Caco-2 (cell line): ENCODE measurements at regions not wholly inside any gene's neighbourhood (a gene's known extent, or its start where the extent isn't known, plus 50 kb on each side); places are given as distances from the start of the nearest gene placed in this dataset.
A peak's percentile ranks its signal among the peaks of the same experiment; 100 is the strongest.
"Not testable (repeated sequence)": the region's sequence is repeated elsewhere in the genome, so short reads cannot be mapped to it uniquely, and the experiment has no call there.

Experiments used
- BruUV-seq: library from RNA; stranded (reverse); fragments of 400-500 nt; replicated peaks from 2 replicates; lab custom pipeline; 2021; lab: Mats Ljungman, UMichigan
- CTCF ChIA-PET: fragments of 300-600 bp; sonication (Branson Sonifier 250); formaldehyde crosslinking; loops from one replicate; lab custom pipeline; 2022; ENCODE audit warnings: antibody characterized with exemption; lab: Charles Lee
- POLR2A ChIA-PET: fragments of 300-600 bp; sonication (Branson Sonifier 250); formaldehyde crosslinking; loops from one replicate; lab custom pipeline; 2022; ENCODE audit warnings: antibody characterized with exemption; lab: Charles Lee
- DNase-seq, 2 experiments: peaks; one replicate each; pipeline versions ENCODE4 v3.0.0 to v3.0.0-alpha.2; 2020 to 2022
- H3K27me3 ChIP-seq: replicated peaks from 2 replicates; pipeline ENCODE4 v1.6.0; 2011; ENCODE audit warnings: low read length; ENCODE audit not compliant: control insufficient read depth, insufficient read depth
- H3K36me3 ChIP-seq: 2 replicates; pipeline ENCODE4 v1.5.1; 2011; ENCODE audit warnings: low read length; ENCODE audit not compliant: control insufficient read depth, insufficient read depth
- H3K4me1 ChIP-seq: fragments of 250-450 bp; sonication (Bioruptor Pico); 2 replicates; pipeline ENCODE4 v1.5.1; 2020; ENCODE audit warnings: mild to moderate bottlenecking
- H3K4me3 ChIP-seq: 2 replicates; pipeline ENCODE4 v1.5.1; 2011; ENCODE audit warnings: low read depth, mild to moderate bottlenecking, control low read depth, low read length
- H3K9me3 ChIP-seq: fragments of 250-450 bp; sonication (Bioruptor Pico); 2 replicates; pipeline ENCODE4 v1.5.1; 2020; ENCODE audit warnings: mild to moderate bottlenecking, moderate library complexity
- H3K27ac Mint-ChIP-seq: one replicate; pipeline ENCODE4 v1.8.0; 2022; ENCODE audit warnings: mixed read lengths; ENCODE audit not compliant: unreplicated experiment
- H3K27me3 Mint-ChIP-seq: one replicate; pipeline ENCODE4 v1.8.0; 2022; ENCODE audit warnings: mixed read lengths; ENCODE audit not compliant: insufficient read depth, unreplicated experiment
- H3K36me3 Mint-ChIP-seq: one replicate; pipeline ENCODE4 v1.8.0; 2022; ENCODE audit warnings: mild to moderate bottlenecking, mixed read lengths; ENCODE audit not compliant: insufficient read depth, unreplicated experiment
- H3K4me1 Mint-ChIP-seq: one replicate; pipeline ENCODE4 v1.8.0; 2022; ENCODE audit warnings: low read depth, mixed read lengths; ENCODE audit not compliant: unreplicated experiment
- H3K4me3 Mint-ChIP-seq: one replicate; pipeline ENCODE4 v1.8.0; 2022; ENCODE audit warnings: mild to moderate bottlenecking, moderate library complexity, mixed read lengths; ENCODE audit not compliant: unreplicated experiment
- H3K9me3 Mint-ChIP-seq: one replicate; pipeline ENCODE4 v1.8.0; 2022; ENCODE audit warnings: mixed read lengths; ENCODE audit not compliant: unreplicated experiment
- CTCF ChIP-seq, 2 experiments: fragments of 200-600 bp in 1 of 2; IDR thresholded peaks; 1 replicate in 1 of 2; 2 replicates in 1 of 2; pipeline versions ENCODE4 v1.5.1 to v1.8.0; 2011 to 2022; ENCODE audit warnings: antibody characterized with exemption in 1 of 2, control low read depth in 1 of 2, inconsistent platforms in 1 of 2, low read depth in 1 of 2, low read length in 1 of 2, mild to moderate bottlenecking in 1 of 2, moderate library complexity in 1 of 2; ENCODE audit not compliant: insufficient read depth in 1 of 2, severe bottlenecking in 1 of 2, unreplicated experiment in 1 of 2
- intact Hi-C: fragments of 100-400 bp; cut with micrococcal nuclease; formaldehyde crosslinking; loops from one replicate; pipeline ENCODE4 v1.10.0; 2022; ENCODE audit not compliant: unreplicated experiment

GRCh38 chr6:43929511-43929910 is 159.5 kb downstream of the VEGFA start:
- Mint-ChIP-seq H3K4me1 (peaks cover 26% of the 10 kb centered on the region), H3K27ac (peak overlapping the region; percentile 73), H3K27me3 (no peaks in the 10 kb centered on the region), H3K9me3 (no peaks in the 10 kb centered on the region), H3K4me3 (no peak overlapping the region), H3K36me3 (peaks cover 21% of the 10 kb centered on the region)
- ChIA-PET CTCF (no interaction called here), POLR2A (no interaction called here)
- Histone ChIP-seq H3K4me1 (peaks cover 40% of the 10 kb centered on the region), H3K4me3 (no peak overlapping the region), H3K36me3 (no peaks in the 10 kb centered on the region), H3K27me3 (no peaks in the 10 kb centered on the region), H3K9me3 (no peaks in the 10 kb centered on the region)
- DNase-seq: no peak
- intact Hi-C loops: no loop called here
- BruUV-seq: no TSS peak
- TF ChIP-seq CTCF (IDR thresholded peaks at IDR 0.05; ENCODE audit: insufficient read depth in 1 of 2, low read depth in 1 of 2, low read length in 1 of 2, severe bottlenecking in 1 of 2, unreplicated experiment in 1 of 2): no peak

GRCh38 chr6:43927532-43928210 is 157.7 kb downstream of the VEGFA start:
- H3K36me3 ChIP-seq: no peaks in the 10 kb centered on the region
- ChIA-PET POLR2A (interaction anchor here (0.6 to 2.2 kb wide), 8 partner anchors 10 to 158 kb away, joined by 3 to 22 read pairs (median 6); partner anchors contain the start of gene VEGFA), CTCF (interaction anchor here (0.7 to 2.7 kb wide), 27 partner anchors 10 to 159 kb away, joined by 3 to 23 read pairs (median 7); partner anchors contain the start of gene VEGFA)
- H3K9me3 ChIP-seq: no peaks in the 10 kb centered on the region
- Mint-ChIP-seq H3K9me3 (no peaks in the 10 kb centered on the region), H3K27me3 (no peaks in the 10 kb centered on the region), H3K4me1 (peaks cover 8% of the 10 kb centered on the region), H3K36me3 (peaks cover 21% of the 10 kb centered on the region), H3K4me3 (peak overlapping the region; percentile 57), H3K27ac (peak overlapping the region; percentile 97)
- peaks cover 23% of the 10 kb centered on the region for H3K4me1 ChIP-seq
- no peak overlapping the region for H3K4me3 ChIP-seq
- TF ChIP-seq CTCF (IDR thresholded peaks at IDR 0.05; ENCODE audit: insufficient read depth in 1 of 2, low read depth in 1 of 2, low read length in 1 of 2, severe bottlenecking in 1 of 2, unreplicated experiment in 1 of 2): peak in 1 of 2 experiments; percentile 51
- intact Hi-C loops: loop anchor here (1.0 kb wide), 8 partner anchors 17 to 158 kb away; no protein-coding TSS in a partner anchor
- DNase-seq: no peak
- H3K27me3 ChIP-seq: no peaks in the 10 kb centered on the region
- BruUV-seq: TSS peak; percentile 65

GRCh38 chr6:43926634-43927531 is 156.9 kb downstream of the VEGFA start:
- H3K4me1 Mint-ChIP-seq: peaks cover 6% of the 10 kb centered on the region
- H3K4me3 Mint-ChIP-seq: peak overlapping the region; percentile 57
- Histone ChIP-seq H3K27me3 (no peaks in the 10 kb centered on the region), H3K9me3 (no peaks in the 10 kb centered on the region), H3K36me3 (no peaks in the 10 kb centered on the region), H3K4me1 (peaks cover 23% of the 10 kb centered on the region), H3K4me3 (no peak overlapping the region)
- BruUV-seq: no TSS peak
- peak; percentile 97 to 99 for DNase-seq
- no peaks in the 10 kb centered on the region for H3K9me3 Mint-ChIP-seq
- ChIA-PET CTCF (interaction anchor here (0.6 to 2.7 kb wide), 30 partner anchors 10 to 297 kb away, joined by 3 to 23 read pairs (median 6); partner anchors contain the start of gene VEGFA), POLR2A (interaction anchor here (0.5 to 2.2 kb wide), 17 partner anchors 10 to 297 kb away, joined by 3 to 22 read pairs (median 4); partner anchors contain the start of gene VEGFA)
- peak in 1 of 2 experiments; percentile 18 for TF ChIP-seq CTCF (IDR thresholded peaks at IDR 0.05; ENCODE audit: insufficient read depth in 1 of 2, low read depth in 1 of 2, low read length in 1 of 2, severe bottlenecking in 1 of 2, unreplicated experiment in 1 of 2)
- H3K27ac Mint-ChIP-seq: peak overlapping the region; percentile 97
- H3K27me3 Mint-ChIP-seq: no peaks in the 10 kb centered on the region
- intact Hi-C loops: loop anchor here (1.0 kb wide), 8 partner anchors 17 to 158 kb away; no protein-coding TSS in a partner anchor
- peaks cover 21% of the 10 kb centered on the region for H3K36me3 Mint-ChIP-seq

GRCh38 chr6:43925636-43926139 is 155.7 kb downstream of the VEGFA start:
- intact Hi-C loops: not testable (repeated sequence)

More at GRCh38 chr6:43925636-43926139, 155.7 kb downstream of the VEGFA start:
- H3K27me3 ChIP-seq, H3K9me3 Mint-ChIP-seq, H3K4me3 Mint-ChIP-seq, H3K9me3 ChIP-seq, DNase-seq, H3K27me3 Mint-ChIP-seq, H3K4me3 ChIP-seq, H3K36me3 ChIP-seq, BruUV-seq: not testable (repeated sequence)
- ChIA-PET POLR2A (interaction anchor here (1.4 to 2.2 kb wide), 4 partner anchors 12 to 156 kb away, joined by 4 to 19 read pairs (median 13); partner anchors contain the start of gene VEGFA), CTCF (interaction anchor here (0.5 to 2.7 kb wide), 3 partner anchors 17 to 138 kb away, joined by 6 to 16 read pairs (median 13); no protein-coding TSS in a partner anchor)
- peaks cover 23% of the 10 kb centered on the region for H3K4me1 ChIP-seq
- Mint-ChIP-seq H3K27ac (peak overlapping the region; percentile 97), H3K4me1 (peaks cover 12% of the 10 kb centered on the region), H3K36me3 (peaks cover 21% of the 10 kb centered on the region)
